HepG2 (cell line): ENCODE measurements at regions not wholly inside any gene's neighbourhood (a gene's known extent, or its start where the extent isn't known, plus 50 kb on each side); places are given as distances from the start of the nearest gene placed in this dataset.

Experiments
- ATAC-seq: fragments of 200-7000 bp; cut with Tn5 transposase; 3 replicates; pipeline ENCODE4 v1.9.1; 2020; ENCODE audit warnings: mild to moderate bottlenecking, moderate library complexity
- BruUV-seq: library from RNA; stranded (reverse); fragments of 400-500 nt; replicated peaks from 2 replicates; lab custom pipeline; 2021; lab: Mats Ljungman, UMichigan
- CTCF ChIA-PET: fragments of 300-600 bp; formaldehyde crosslinking; extraction: SDS; loops from one replicate; lab custom pipeline; 2021; ENCODE audit warnings: low total read pairs, inconsistent platforms, low intra/inter-chr PET ratio; lab: Yijun Ruan, JAX
- POLR2A ChIA-PET: fragments of 350-600 bp; sonication (Branson Sonifier 250); formaldehyde crosslinking; loops from one replicate; lab custom pipeline; 2020; ENCODE audit warnings: antibody characterized with exemption, inconsistent platforms; lab: Yijun Ruan, JAX
- DNase-seq: peaks from one replicate; pipeline ENCODE4 v3.0.0-alpha.2; 2015; ENCODE audit warnings: low spot score
- FAIRE-seq: peaks from 3 replicates; lab custom pipeline; 2011; peaks lifted over from hg19 to GRCh38; lab: Jason Lieb, UNC
- H2AFZ ChIP-seq: one replicate; pipeline ENCODE4 v1.6.1; 2011; ENCODE audit warnings: low read length, inconsistent platforms
- H3K27ac ChIP-seq: fragments of 300-600 bp; 3 replicates; pipeline ENCODE4 v1.8.0; 2011; ENCODE audit warnings: mixed run types, mild to moderate bottlenecking, mixed read lengths, low read length, inconsistent platforms; ENCODE audit not compliant: insufficient read depth; ENCODE audit errors: extremely low read length
- H3K27me3 ChIP-seq, 2 experiments: fragments of 200-600 bp in 1 of 2; 2 replicates in 1 of 2; 3 replicates in 1 of 2; pipeline versions ENCODE4 v1.6.0 to v1.8.0; 2011; ENCODE audit warnings: low read length in 2 of 2, mild to moderate bottlenecking in 2 of 2, moderate library complexity in 2 of 2, inconsistent platforms in 1 of 2; ENCODE audit not compliant: insufficient read depth in 2 of 2, control insufficient read depth in 1 of 2
- H3K36me3 ChIP-seq, 2 experiments: fragments of 200-600 bp in 1 of 2; replicated peaks in 1 of 2; 2 replicates in 1 of 2; 3 replicates in 1 of 2; pipeline versions ENCODE4 v1.5.1 to v1.8.0; 2011; ENCODE audit warnings: low read length in 2 of 2, inconsistent platforms in 1 of 2; ENCODE audit not compliant: insufficient read depth in 2 of 2, control insufficient read depth in 1 of 2
- H3K4me1 ChIP-seq: 2 replicates; pipeline ENCODE4 v1.5.1; 2012; ENCODE audit warnings: low read length, inconsistent platforms; ENCODE audit not compliant: insufficient read depth
- H3K4me2 ChIP-seq: 2 replicates; pipeline ENCODE4 v1.6.0; 2011; ENCODE audit warnings: low read depth, low read length, inconsistent platforms
- H3K4me3 ChIP-seq, 3 experiments: fragments of 200-600 bp in 1 of 3; sonication (generic), shearing (Covaris generic) in 1 of 3; replicated peaks in 1 of 3; 2 replicates each; pipeline ENCODE4 v1.5.1; 2011 to 2016; ENCODE audit warnings: low read length in 3 of 3, inconsistent platforms in 2 of 3, low read depth in 2 of 3, mild to moderate bottlenecking in 2 of 3, control low read depth in 1 of 3, mixed read lengths in 1 of 3; ENCODE audit not compliant: insufficient read depth in 1 of 3
- H3K79me2 ChIP-seq: one replicate; pipeline ENCODE4 v1.6.1; 2011; ENCODE audit warnings: low read length, inconsistent platforms; ENCODE audit not compliant: insufficient read depth
- H3K9ac ChIP-seq: 2 replicates; pipeline ENCODE4 v1.6.0; 2011; ENCODE audit warnings: mild to moderate bottlenecking, low read depth, low read length, inconsistent platforms; ENCODE audit not compliant: insufficient read depth
- H3K9me3 ChIP-seq: 2 replicates; pipeline ENCODE4 v1.5.1; 2012; ENCODE audit warnings: mild to moderate bottlenecking, low read length
- H4K20me1 ChIP-seq: 2 replicates; pipeline ENCODE4 v1.6.0; 2011; ENCODE audit warnings: inconsistent platforms, mild to moderate bottlenecking, low read length, moderate library complexity; ENCODE audit not compliant: insufficient read depth
- CTCF ChIP-seq: sonication (generic); formaldehyde crosslinking; IDR thresholded peaks from 2 replicates; pipeline ENCODE4 v1.5.0; 2020; ENCODE audit warnings: mild to moderate bottlenecking, missing genetic modification reagents, moderate library complexity
- ETV6 ChIP-seq: sonication (generic); formaldehyde crosslinking; conservative IDR thresholded peaks from 2 replicates; pipeline ENCODE4 v1.4.0; 2020; ENCODE audit warnings: missing genetic modification reagents
- KIAA2018 ChIP-seq: sonication (generic); formaldehyde crosslinking; IDR thresholded peaks from 2 replicates; pipeline ENCODE4 v1.5.0; 2020; ENCODE audit warnings: mild to moderate bottlenecking, missing genetic modification reagents, borderline replicate concordance
- PRPF4 ChIP-seq: fragments of 200-400 bp; formaldehyde crosslinking; IDR thresholded peaks from 2 replicates; pipeline ENCODE4 v1.6.1; 2016; ENCODE audit warnings: low read length, low read depth; ENCODE audit not compliant: poor library complexity, severe bottlenecking
- RFX1 ChIP-seq: fragments of 450-650 bp; IDR thresholded peaks from 2 replicates; pipeline ENCODE4 v1.6.1; 2017
- TCF12 ChIP-seq, 2 experiments: fragments of 450-650 bp in 1 of 2; sonication (generic) in 1 of 2; formaldehyde crosslinking in 1 of 2; IDR thresholded peaks; 2 replicates each; pipeline versions ENCODE4 v1.6.1 to v1.8.0; 2017 to 2022; ENCODE audit warnings: antibody characterized with exemption in 1 of 2, mild to moderate bottlenecking in 1 of 2, missing genetic modification reagents in 1 of 2, moderate library complexity in 1 of 2
- ZSCAN21 ChIP-seq: sonication (generic); formaldehyde crosslinking; IDR thresholded peaks from 2 replicates; pipeline ENCODE4 v1.8.0; 2022; ENCODE audit warnings: mild to moderate bottlenecking, missing genetic modification reagents, moderate library complexity, borderline replicate concordance
- WGBS: methylation state at CpG from one replicate; pipeline ENCODE4 v1.1.6; 2017; ENCODE audit warnings: low lambda C conversion rate; 5-methylcytosine and 5-hydroxymethylcytosine counted together
- in situ Hi-C: cut with HindIII; loops from 2 replicates; pipeline ENCODE4 v1.10.0; 2017; ENCODE audit warnings: low pct_unique_long_range_greater_than_20kb; ENCODE audit not compliant: extremely low pct_ligation_motif_present
- intact Hi-C: fragments of 100-400 bp; cut with micrococcal nuclease; formaldehyde crosslinking; loops from one replicate; pipeline ENCODE4 v1.10.0; 2022; ENCODE audit not compliant: unreplicated experiment
- TF ChIP-seq, protein P1 (sequence below): IDR thresholded peaks from 2 replicates; pipeline ENCODE4 v1.6.1; 2016; ENCODE audit warnings: mild to moderate bottlenecking

- ChIA-PET POLR2A (no interaction called here), CTCF (no interaction called here)
- Histone ChIP-seq H3K9ac (no peak overlapping the region), H3K4me1 (no peaks in the 10 kb centered on the region), H3K36me3 (no peaks in the 10 kb centered on the region), H3K4me2 (no peak overlapping the region), H2AFZ (no peak overlapping the region), H3K79me2 (no peaks in the 10 kb centered on the region)
- ATAC-seq: no peak
- WGBS: 16% methylated on average over 2 of the region's 2 CpGs
- FAIRE-seq: no peak
- in situ Hi-C loops: no loop called here
- no TSS peak for BruUV-seq
- no peak for DNase-seq
- TF ChIP-seq ETV6 (CRISPR knock-in tag) (no peak), RFX1 (no peak), TCF12 (IDR thresholded peaks at IDR 0.05) (no peak), TCF12 (CRISPR knock-in tag; IDR thresholded peaks at IDR 0.05) (no peak), PRPF4 (no peak), ZSCAN21 (CRISPR knock-in tag) (no peak), KIAA2018 (no peak), CTCF (no peak)
- TF ChIP-seq, protein P1, sequence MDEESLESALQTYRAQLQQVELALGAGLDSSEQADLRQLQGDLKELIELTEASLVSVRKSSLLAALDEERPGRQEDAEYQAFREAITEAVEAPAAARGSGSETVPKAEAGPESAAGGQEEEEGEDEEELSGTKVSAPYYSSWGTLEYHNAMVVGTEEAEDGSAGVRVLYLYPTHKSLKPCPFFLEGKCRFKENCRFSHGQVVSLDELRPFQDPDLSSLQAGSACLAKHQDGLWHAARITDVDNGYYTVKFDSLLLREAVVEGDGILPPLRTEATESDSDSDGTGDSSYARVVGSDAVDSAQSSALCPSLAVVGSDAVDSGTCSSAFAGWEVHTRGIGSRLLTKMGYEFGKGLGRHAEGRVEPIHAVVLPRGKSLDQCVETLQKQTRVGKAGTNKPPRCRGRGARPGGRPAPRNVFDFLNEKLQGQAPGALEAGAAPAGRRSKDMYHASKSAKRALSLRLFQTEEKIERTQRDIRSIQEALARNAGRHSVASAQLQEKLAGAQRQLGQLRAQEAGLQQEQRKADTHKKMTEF: no peak
- TF ChIP-seq, all 625 proteins: peak for 0
- intact Hi-C loops: no loop called here
- Histone ChIP-seq H4K20me1 (no peaks in the 10 kb centered on the region), H3K27ac (no peak overlapping the region), H3K27me3 (no peaks in the 10 kb centered on the region; a peak in 1 of 5 replicates), H3K9me3 (peaks cover 13% of the 10 kb centered on the region), H3K4me3 (no peak overlapping the region)
These were observed 977.1 kb downstream of the DIPK2A start for GRCh38 chr3:144948711-144949110.
